Naive thymus-derived CD4-positive, alpha-beta T cell (primary cell): ENCODE measurements at regions not wholly inside any gene's neighbourhood (a gene's known extent, or its start where the extent isn't known, plus 50 kb on each side); places are given as distances from the start of the nearest gene placed in this dataset.

ENCODE experiments used
- ATAC-seq: fragments of 150-1000 bp; cut with Tn5 transposase; 2 replicates; pipeline ENCODE4 v1.10.0; 2021; ENCODE audit warnings: mild to moderate bottlenecking, moderate library complexity
- CTCF ChIA-PET: fragments of 350-600 bp; sonication (Branson Sonifier 250); formaldehyde crosslinking; loops from one replicate; lab custom pipeline; 2021; ENCODE audit warnings: antibody characterized with exemption; lab: Charles Lee
- POLR2A ChIA-PET: fragments of 350-600 bp; sonication (Branson Sonifier 250); formaldehyde crosslinking; loops from one replicate; lab custom pipeline; 2021; ENCODE audit warnings: antibody characterized with exemption, inconsistent platforms; lab: Charles Lee
- DNase-seq, 9 donors: peaks; one replicate each; pipeline versions ENCODE4 v3.0.0 to v3.0.0-alpha.2; 2020 to 2022; ENCODE audit warnings: mixed read lengths in 1 of 9
- H3K27ac ChIP-seq: one replicate; pipeline ENCODE4 v1.7.0; 2013; ENCODE audit warnings: mild to moderate bottlenecking, low read depth, low read length, moderate library complexity
- H3K27me3 ChIP-seq, 2 donors: one replicate each; pipeline ENCODE4 v1.7.0; 2013; ENCODE audit warnings: low read length in 2 of 2, mild to moderate bottlenecking in 2 of 2, moderate library complexity in 2 of 2; ENCODE audit not compliant: control insufficient read depth in 2 of 2, insufficient read depth in 2 of 2
- H3K36me3 ChIP-seq, 3 experiments: 1 replicate in 2 of 3; 2 replicates in 1 of 3; pipeline ENCODE4 v1.7.0; 2013; ENCODE audit warnings: low read length in 3 of 3, mild to moderate bottlenecking in 3 of 3, moderate library complexity in 1 of 3; ENCODE audit not compliant: insufficient read depth in 3 of 3, control insufficient read depth in 2 of 3
- H3K4me1 ChIP-seq, 2 donors: one replicate each; pipeline ENCODE4 v1.7.0; 2013; ENCODE audit warnings: low read length in 2 of 2, mild to moderate bottlenecking in 2 of 2, moderate library complexity in 1 of 2; ENCODE audit not compliant: control insufficient read depth in 2 of 2, insufficient read depth in 2 of 2
- H3K4me3 ChIP-seq: 2 replicates; pipeline ENCODE4 v1.7.0; 2013; ENCODE audit warnings: mild to moderate bottlenecking, low read length
- H3K9me3 ChIP-seq, 3 experiments: 1 replicate in 2 of 3; 2 replicates in 1 of 3; pipeline ENCODE4 v1.7.0; 2013; ENCODE audit warnings: low read length in 3 of 3; ENCODE audit not compliant: control insufficient read depth in 2 of 3
- H3K27ac Mint-ChIP-seq, 9 donors: one replicate each; pipeline ENCODE4 v1.8.0; 2020 to 2022; ENCODE audit warnings: mixed read lengths in 9 of 9, mild to moderate bottlenecking in 8 of 9, moderate library complexity in 5 of 9, inconsistent platforms in 2 of 9
- H3K27me3 Mint-ChIP-seq, 5 donors: one replicate each; pipeline ENCODE4 v1.8.0; 2021 to 2022; ENCODE audit warnings: mixed read lengths in 5 of 5, mild to moderate bottlenecking in 1 of 5
- H3K36me3 Mint-ChIP-seq, 5 donors: one replicate each; pipeline ENCODE4 v1.8.0; 2020 to 2022; ENCODE audit warnings: mixed read lengths in 5 of 5, mild to moderate bottlenecking in 3 of 5, inconsistent platforms in 1 of 5
- H3K4me1 Mint-ChIP-seq, 7 donors: one replicate each; pipeline ENCODE4 v1.8.0; 2020 to 2022; ENCODE audit warnings: mixed read lengths in 7 of 7, mild to moderate bottlenecking in 3 of 7, inconsistent platforms in 1 of 7
- H3K4me3 Mint-ChIP-seq, 10 donors: one replicate each; pipeline ENCODE4 v1.8.0; 2020 to 2022; ENCODE audit warnings: mild to moderate bottlenecking in 10 of 10, mixed read lengths in 10 of 10, moderate library complexity in 6 of 10, inconsistent platforms in 2 of 10
- H3K9me3 Mint-ChIP-seq, 11 donors: one replicate each; pipeline ENCODE4 v1.8.0; 2020 to 2022; ENCODE audit warnings: mixed read lengths in 11 of 11, mild to moderate bottlenecking in 4 of 11, inconsistent platforms in 1 of 11, moderate library complexity in 1 of 11
- intact Hi-C, 2 donors: fragments of 100-400 bp; cut with micrococcal nuclease; formaldehyde crosslinking; loops; one replicate each; pipeline ENCODE4 v1.15.1; 2023

DNA sequence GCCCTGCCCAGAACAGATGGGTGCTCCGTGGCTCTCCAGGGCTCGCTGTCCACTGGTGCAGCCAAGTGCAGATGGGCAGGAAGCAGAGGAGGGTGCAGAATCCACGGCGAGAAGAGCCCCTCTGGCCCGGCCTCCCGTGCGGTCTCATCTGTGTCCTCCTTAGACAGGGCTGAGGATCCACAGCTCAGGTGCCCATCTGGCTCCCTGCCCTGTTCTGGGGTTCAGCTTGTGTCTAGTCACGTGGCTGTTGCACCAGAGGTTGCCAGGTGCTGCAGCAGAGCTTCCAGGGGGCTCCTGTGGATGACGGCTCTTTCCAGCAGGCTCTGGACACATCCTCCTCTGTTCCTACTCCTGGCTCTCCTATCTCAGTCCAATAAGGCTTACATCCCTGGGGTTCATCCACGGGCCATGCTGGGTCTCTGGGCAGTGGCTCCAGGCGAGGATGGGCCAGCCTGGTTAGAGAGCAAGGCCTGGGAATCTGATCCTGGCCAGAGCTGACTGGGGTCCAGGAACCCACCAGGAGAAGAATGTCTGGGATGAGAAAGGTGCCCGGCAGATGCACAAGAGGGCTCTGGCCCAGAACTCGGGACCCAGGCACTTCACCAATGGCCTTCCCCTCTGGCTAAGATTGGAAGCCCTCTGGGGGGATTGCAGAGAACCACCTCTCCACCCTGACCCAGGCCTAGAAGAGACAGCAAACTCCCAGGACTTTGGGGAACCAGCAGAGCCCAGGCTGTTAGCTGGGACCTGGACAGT is 116.3 kb upstream of the ID2 start:
- POLR2A ChIA-PET, result no interaction called here

GRCh38 chr2:8566155-8566670 is 115.6 kb upstream of the ID2 start:
- no peak overlapping the region for H3K27ac Mint-ChIP-seq
- peaks cover 0 to 9% (median 0%) of the 10 kb centered on the region in 7 donors for H3K4me1 Mint-ChIP-seq
- H3K27me3 Mint-ChIP-seq, result peaks cover 0 to 1% (median 0%) of the 10 kb centered on the region in 5 donors
- H3K27me3 ChIP-seq, result no peaks in the 10 kb centered on the region
- H3K36me3 Mint-ChIP-seq, result peaks cover 0 to 8% (median 0%) of the 10 kb centered on the region in 5 donors
- no peak overlapping the region for H3K27ac ChIP-seq
- H3K4me3 Mint-ChIP-seq, result no peak overlapping the region
- H3K9me3 Mint-ChIP-seq, result peaks cover 0 to 13% (median 8%) of the 10 kb centered on the region in 11 donors
- ChIA-PET CTCF (interaction anchor here (0.6 kb wide), 1 partner anchor 552 kb away, joined by 3 read pairs; no protein-coding TSS in a partner anchor), POLR2A (no interaction called here)
- intact Hi-C loops, result no loop called here
- DNase-seq (peak in 1 of 9 donors; percentile 3), ATAC-seq (no peak)
- H3K4me1 ChIP-seq, result no peaks in the 10 kb centered on the region
- H3K4me3 ChIP-seq, result no peak overlapping the region
- H3K9me3 ChIP-seq, result peaks cover 0 to 5% (median 0%) of the 10 kb centered on the region in 3 experiments
- H3K36me3 ChIP-seq, result no peaks in the 10 kb centered on the region

More for the DNA sequence above, 116.3 kb upstream of the ID2 start:
- H3K27me3 Mint-ChIP-seq, result peaks cover 0 to 1% (median 0%) of the 10 kb centered on the region in 5 donors
- peaks cover 0 to 11% (median 5%) of the 10 kb centered on the region in 5 donors for H3K36me3 Mint-ChIP-seq
- H3K4me1 Mint-ChIP-seq, result peaks cover 0 to 9% (median 0%) of the 10 kb centered on the region in 7 donors
- no peaks in the 10 kb centered on the region for H3K27me3 ChIP-seq
- ATAC-seq (no peak), DNase-seq (peak in 1 of 9 donors; percentile 17)
- intact Hi-C loops, result no loop called here
- H3K27ac Mint-ChIP-seq, result no peak overlapping the region
- H3K4me3 ChIP-seq, result no peak overlapping the region
- H3K4me3 Mint-ChIP-seq, result no peak overlapping the region
- peaks cover 0 to 5% (median 0%) of the 10 kb centered on the region in 3 experiments for H3K9me3 ChIP-seq
- no peak overlapping the region for H3K27ac ChIP-seq
- peaks cover 2 to 16% (median 10%) of the 10 kb centered on the region in 11 donors for H3K9me3 Mint-ChIP-seq
- no peaks in the 10 kb centered on the region for H3K36me3 ChIP-seq
- no peaks in the 10 kb centered on the region for H3K4me1 ChIP-seq
- CTCF ChIA-PET, result no interaction called here

DNA sequence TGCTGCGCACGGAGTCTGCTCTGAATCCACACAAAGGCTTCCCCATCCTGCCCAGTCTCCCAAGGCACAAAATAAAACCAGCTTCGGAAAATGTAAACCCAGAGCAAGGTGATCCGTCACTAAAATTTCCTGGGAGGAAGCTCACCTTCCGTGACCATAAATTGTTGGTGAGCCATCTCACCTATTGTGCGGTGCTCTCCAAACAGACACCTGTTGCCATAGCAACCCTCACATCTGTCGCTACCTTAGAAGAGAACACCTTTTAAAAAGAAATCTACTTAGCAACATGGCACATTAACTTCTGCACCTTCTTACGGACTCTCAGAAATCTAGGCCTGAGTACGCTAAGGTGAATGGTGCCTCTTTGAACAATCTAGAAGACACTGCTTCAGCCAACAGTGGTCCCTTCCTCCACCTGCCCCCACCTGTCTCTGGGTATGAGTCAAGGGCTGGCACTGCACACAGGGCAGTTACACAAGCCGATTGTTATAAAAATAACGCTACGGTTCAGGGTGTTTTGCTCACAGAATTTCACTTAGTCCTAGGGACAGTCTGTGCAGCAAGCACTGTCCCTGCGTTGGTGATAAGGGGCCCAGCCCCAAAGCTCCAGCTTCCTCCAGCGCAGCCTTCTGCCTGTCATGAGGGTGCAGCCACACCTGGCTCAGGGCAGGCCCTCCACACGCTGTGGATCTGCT is 114.9 kb upstream of the ID2 start:
- Mint-ChIP-seq H3K27ac (no peak overlapping the region), H3K4me3 (no peak overlapping the region), H3K4me1 (peaks cover 0 to 9% (median 0%) of the 10 kb centered on the region in 7 donors), H3K27me3 (peaks cover 0 to 1% (median 0%) of the 10 kb centered on the region in 5 donors), H3K9me3 (peaks cover 0 to 10% (median 6%) of the 10 kb centered on the region in 11 donors), H3K36me3 (peaks cover 0 to 8% (median 0%) of the 10 kb centered on the region in 5 donors)
- POLR2A ChIA-PET, result no interaction called here
- CTCF ChIA-PET, result interaction anchor here (0.6 to 0.7 kb wide), 2 partner anchors 47 to 553 kb away, joined by 3 read pairs; no protein-coding TSS in a partner anchor
- H3K4me1 ChIP-seq, result no peaks in the 10 kb centered on the region
- peak in 1 of 9 donors; percentile 12 for DNase-seq
- ATAC-seq, result no peak
- peaks cover 0 to 5% (median 0%) of the 10 kb centered on the region in 3 experiments for H3K9me3 ChIP-seq
- no peak overlapping the region for H3K4me3 ChIP-seq
- no peaks in the 10 kb centered on the region for H3K36me3 ChIP-seq
- intact Hi-C loops, result no loop called here
- no peaks in the 10 kb centered on the region for H3K27me3 ChIP-seq
- H3K27ac ChIP-seq, result no peak overlapping the region

- intact Hi-C loops, result no loop called here
- Mint-ChIP-seq H3K27me3 (peaks cover 0 to 1% (median 0%) of the 10 kb centered on the region in 5 donors), H3K4me1 (peaks cover 0 to 9% (median 0%) of the 10 kb centered on the region in 7 donors), H3K4me3 (no peak overlapping the region), H3K27ac (no peak overlapping the region), H3K9me3 (peaks cover 0 to 3% (median under 1%) of the 10 kb centered on the region in 11 donors), H3K36me3 (peaks cover 0 to 3% (median 0%) of the 10 kb centered on the region in 5 donors)
- Histone ChIP-seq H3K9me3 (no peaks in the 10 kb centered on the region), H3K4me1 (no peaks in the 10 kb centered on the region), H3K27me3 (no peaks in the 10 kb centered on the region), H3K27ac (no peak overlapping the region), H3K36me3 (no peaks in the 10 kb centered on the region), H3K4me3 (no peak overlapping the region)
- POLR2A ChIA-PET, result no interaction called here
- peak in 1 of 9 donors; percentile 15 for DNase-seq
- CTCF ChIA-PET, result no interaction called here
- no peak for ATAC-seq
Measured at GRCh38 chr2:8567469-8568260, 114.2 kb upstream of the ID2 start.

DNA sequence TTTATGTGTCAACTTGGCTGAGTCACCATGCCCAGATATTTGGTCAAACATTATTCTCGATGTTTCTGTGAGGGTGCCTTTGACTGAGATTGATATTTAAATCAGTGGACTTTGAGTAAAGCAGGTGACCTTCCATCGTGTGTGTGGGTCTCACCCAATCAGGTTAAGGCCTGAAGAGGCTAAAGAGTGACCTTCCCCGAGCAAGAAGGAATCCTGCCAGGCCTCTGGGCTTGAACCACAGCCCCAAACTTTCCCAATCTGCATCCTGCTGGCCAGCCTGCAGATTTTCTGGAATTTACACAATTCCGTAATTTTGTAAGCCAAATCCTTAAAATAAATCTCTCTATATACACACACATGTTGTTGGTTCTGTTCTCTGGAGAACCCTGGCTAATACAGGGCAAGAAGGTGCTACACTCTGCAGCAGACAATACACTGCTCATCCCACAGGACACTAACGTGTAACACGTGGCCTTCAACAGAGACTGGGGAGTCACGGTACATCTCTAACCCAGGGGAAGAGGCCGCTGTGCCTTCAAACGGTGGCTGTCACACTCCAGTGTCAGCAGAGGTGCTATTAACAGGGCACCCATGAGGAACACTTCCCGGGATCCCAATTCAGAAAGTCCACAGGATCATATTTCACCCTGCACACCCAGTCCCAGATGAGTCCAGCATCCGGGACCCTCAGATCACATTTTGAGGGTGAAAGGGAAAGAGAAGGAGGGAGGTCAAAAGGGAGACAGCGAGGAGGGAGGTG is 113.1 kb upstream of the ID2 start:
- no peak overlapping the region for H3K27ac Mint-ChIP-seq
- H3K9me3 Mint-ChIP-seq, result no peaks in the 10 kb centered on the region
- intact Hi-C loops, result no loop called here
- H3K27me3 Mint-ChIP-seq, result peaks cover 0 to 1% (median 0%) of the 10 kb centered on the region in 5 donors
- CTCF ChIA-PET, result no interaction called here
- no peaks in the 10 kb centered on the region for H3K36me3 Mint-ChIP-seq
- Histone ChIP-seq H3K27ac (no peak overlapping the region), H3K4me3 (no peak overlapping the region), H3K36me3 (no peaks in the 10 kb centered on the region), H3K9me3 (no peaks in the 10 kb centered on the region), H3K4me1 (no peaks in the 10 kb centered on the region), H3K27me3 (no peaks in the 10 kb centered on the region)
- peaks cover 0 to 6% (median 0%) of the 10 kb centered on the region in 7 donors for H3K4me1 Mint-ChIP-seq
- POLR2A ChIA-PET, result no interaction called here
- ATAC-seq, result no peak
- DNase-seq, result peak in 1 of 9 donors; percentile 8
- H3K4me3 Mint-ChIP-seq, result no peak overlapping the region
